ENCODE measurements at regions not wholly inside any gene's neighbourhood (a gene's known extent, or its start where the extent isn't known, plus 50 kb on each side); places are given as distances from the start of the nearest gene placed in this dataset.

- 93 to 95% methylated on average over 6 of the region's 6 CpGs for WGBS, 2 donors
- Histone ChIP-seq H3K27ac (ENCODE audit: low read depth in 1 of 2, low read length in 2 of 2) (no peak overlapping the region), H3K36me3 (ENCODE audit: control insufficient read depth in 1 of 2, insufficient read depth in 2 of 2, low read length in 1 of 2) (no peaks in the 10 kb centered on the region), H3K9me3 (ENCODE audit: control insufficient read depth, low read length) (no peaks in the 10 kb centered on the region), H3K4me3 (ENCODE audit: low read length in 2 of 2) (no peak overlapping the region), H3K27me3 (ENCODE audit: control insufficient read depth in 1 of 2, insufficient read depth in 2 of 2, low read length in 1 of 2) (no peaks in the 10 kb centered on the region), H3K4me1 (ENCODE audit: control insufficient read depth in 1 of 2, insufficient read depth in 2 of 2, low read length in 2 of 2) (no peaks in the 10 kb centered on the region)
- ATAC-seq (ENCODE audit: low FRiP score) (no peak), DNase-seq (no peak)
- intact Hi-C loops (cut with DNase I) = loop anchor here in 1 of 2 donors (10.0 kb wide), 1 partner anchor 63 kb away; no protein-coding TSS in a partner anchor
These were observed 187.7 kb downstream of the MEX3B start for GRCh38 chr15:81858136-81858535.

- ATAC-seq (ENCODE audit: low FRiP score) (no peak), DNase-seq (no peak)
- Histone ChIP-seq H3K27me3 (ENCODE audit: control insufficient read depth in 1 of 2, insufficient read depth in 2 of 2, low read length in 1 of 2) (no peaks in the 10 kb centered on the region), H3K36me3 (ENCODE audit: control insufficient read depth in 1 of 2, insufficient read depth in 2 of 2, low read length in 1 of 2) (no peaks in the 10 kb centered on the region), H3K9me3 (ENCODE audit: control insufficient read depth, low read length) (no peaks in the 10 kb centered on the region), H3K27ac (ENCODE audit: low read depth in 1 of 2, low read length in 2 of 2) (no peak overlapping the region), H3K4me1 (ENCODE audit: control insufficient read depth in 1 of 2, insufficient read depth in 2 of 2, low read length in 2 of 2) (no peaks in the 10 kb centered on the region), H3K4me3 (ENCODE audit: low read length in 2 of 2) (no peak overlapping the region)
- intact Hi-C loops (cut with DNase I) = loop anchor here in 1 of 2 donors (10.0 kb wide), 1 partner anchor 62 kb away; no protein-coding TSS in a partner anchor
These were observed 189.2 kb downstream of the MEX3B start for GRCh38 chr15:81856634-81857026.

- Histone ChIP-seq H3K4me1 (ENCODE audit: control insufficient read depth in 1 of 2, insufficient read depth in 2 of 2, low read length in 2 of 2) (no peaks in the 10 kb centered on the region), H3K27me3 (ENCODE audit: control insufficient read depth in 1 of 2, insufficient read depth in 2 of 2, low read length in 1 of 2) (no peaks in the 10 kb centered on the region), H3K27ac (ENCODE audit: low read depth in 1 of 2, low read length in 2 of 2) (no peak overlapping the region), H3K36me3 (ENCODE audit: control insufficient read depth in 1 of 2, insufficient read depth in 2 of 2, low read length in 1 of 2) (no peaks in the 10 kb centered on the region), H3K4me3 (ENCODE audit: low read length in 2 of 2) (no peak overlapping the region), H3K9me3 (ENCODE audit: control insufficient read depth, low read length) (no peaks in the 10 kb centered on the region)
- intact Hi-C loops (cut with DNase I) = loop anchor here in 1 of 2 donors (10.0 kb wide), 1 partner anchor 61 kb away; no protein-coding TSS in a partner anchor
- no peak for ATAC-seq (ENCODE audit: low FRiP score)
- WGBS, 2 donors = 73 to 83% methylated on average over 10 of the region's 10 CpGs
- DNase-seq = no peak
These were observed 189.7 kb downstream of the MEX3B start for GRCh38 chr15:81856001-81856633.

GRCh38 chr15:81853150-81853748 is 192.6 kb downstream of the MEX3B start:
- WGBS, 2 donors = 72 to 75% methylated on average over 3 of the region's 3 CpGs
- intact Hi-C loops (cut with DNase I) = loop anchor here in 1 of 2 donors (10.0 kb wide), 1 partner anchor 58 kb away; no protein-coding TSS in a partner anchor
- ATAC-seq (ENCODE audit: low FRiP score) (no peak), DNase-seq (no peak)
- Histone ChIP-seq H3K27me3 (ENCODE audit: control insufficient read depth in 1 of 2, insufficient read depth in 2 of 2, low read length in 1 of 2) (no peaks in the 10 kb centered on the region), H3K36me3 (ENCODE audit: control insufficient read depth in 1 of 2, insufficient read depth in 2 of 2, low read length in 1 of 2) (no peaks in the 10 kb centered on the region), H3K9me3 (ENCODE audit: control insufficient read depth, low read length) (no peaks in the 10 kb centered on the region), H3K4me3 (ENCODE audit: low read length in 2 of 2) (no peak overlapping the region), H3K4me1 (ENCODE audit: control insufficient read depth in 1 of 2, insufficient read depth in 2 of 2, low read length in 2 of 2) (no peaks in the 10 kb centered on the region), H3K27ac (ENCODE audit: low read depth in 1 of 2, low read length in 2 of 2) (no peak overlapping the region)

GRCh38 chr15:81852411-81853149 is 193.2 kb downstream of the MEX3B start:
- 39 to 44% methylated on average over 5 of the region's 5 CpGs for WGBS, 2 donors
- Histone ChIP-seq H3K36me3 (ENCODE audit: control insufficient read depth in 1 of 2, insufficient read depth in 2 of 2, low read length in 1 of 2) (no peaks in the 10 kb centered on the region), H3K9me3 (ENCODE audit: control insufficient read depth, low read length) (no peaks in the 10 kb centered on the region), H3K4me3 (ENCODE audit: low read length in 2 of 2) (no peak overlapping the region), H3K27ac (ENCODE audit: low read depth in 1 of 2, low read length in 2 of 2) (no peak overlapping the region), H3K4me1 (ENCODE audit: control insufficient read depth in 1 of 2, insufficient read depth in 2 of 2, low read length in 2 of 2) (no peaks in the 10 kb centered on the region), H3K27me3 (ENCODE audit: control insufficient read depth in 1 of 2, insufficient read depth in 2 of 2, low read length in 1 of 2) (no peaks in the 10 kb centered on the region)
- intact Hi-C loops (cut with DNase I) = loop anchor here in 1 of 2 donors (10.0 kb wide), 1 partner anchor 58 kb away; no protein-coding TSS in a partner anchor
- ATAC-seq (ENCODE audit: low FRiP score) (peak; percentile 31), DNase-seq (no peak)

GRCh38 chr15:81851757-81852156 is 194.1 kb downstream of the MEX3B start:
- no peaks in the 10 kb centered on the region for H3K36me3 ChIP-seq (ENCODE audit: control insufficient read depth in 1 of 2, insufficient read depth in 2 of 2, low read length in 1 of 2)
- intact Hi-C loops (cut with DNase I) = loop anchor here in 1 of 2 donors (10.0 kb wide), 1 partner anchor 57 kb away; no protein-coding TSS in a partner anchor
- 66 to 67% methylated on average over 7 of the region's 7 CpGs for WGBS, 2 donors
- no peak overlapping the region for H3K4me3 ChIP-seq (ENCODE audit: low read length in 2 of 2)
- ATAC-seq (ENCODE audit: low FRiP score) (no peak), DNase-seq (no peak)
- no peaks in the 10 kb centered on the region for H3K27me3 ChIP-seq (ENCODE audit: control insufficient read depth in 1 of 2, insufficient read depth in 2 of 2, low read length in 1 of 2)
- H3K27ac ChIP-seq (ENCODE audit: low read depth in 1 of 2, low read length in 2 of 2) = no peak overlapping the region
- H3K9me3 ChIP-seq (ENCODE audit: control insufficient read depth, low read length) = no peaks in the 10 kb centered on the region
- no peaks in the 10 kb centered on the region for H3K4me1 ChIP-seq (ENCODE audit: control insufficient read depth in 1 of 2, insufficient read depth in 2 of 2, low read length in 2 of 2)

GRCh38 chr15:81851325-81851724 is 194.5 kb downstream of the MEX3B start:
- Histone ChIP-seq H3K36me3 (ENCODE audit: control insufficient read depth in 1 of 2, insufficient read depth in 2 of 2, low read length in 1 of 2) (no peaks in the 10 kb centered on the region), H3K4me1 (ENCODE audit: control insufficient read depth in 1 of 2, insufficient read depth in 2 of 2, low read length in 2 of 2) (no peaks in the 10 kb centered on the region), H3K9me3 (ENCODE audit: control insufficient read depth, low read length) (no peaks in the 10 kb centered on the region), H3K27ac (ENCODE audit: low read depth in 1 of 2, low read length in 2 of 2) (no peak overlapping the region), H3K27me3 (ENCODE audit: control insufficient read depth in 1 of 2, insufficient read depth in 2 of 2, low read length in 1 of 2) (no peaks in the 10 kb centered on the region), H3K4me3 (ENCODE audit: low read length in 2 of 2) (no peak overlapping the region)
- ATAC-seq (ENCODE audit: low FRiP score) = no peak
- no peak for DNase-seq
- WGBS, 2 donors = 93% methylated on average over 10 of the region's 10 CpGs
- intact Hi-C loops (cut with DNase I) = loop anchor here in 1 of 2 donors (10.0 kb wide), 1 partner anchor 57 kb away; no protein-coding TSS in a partner anchor

GRCh38 chr15:81849289-81849688 is 196.5 kb downstream of the MEX3B start:
- H3K9me3 ChIP-seq (ENCODE audit: control insufficient read depth, low read length) = no peaks in the 10 kb centered on the region
- H3K4me3 ChIP-seq (ENCODE audit: low read length in 2 of 2) = no peak overlapping the region
- DNase-seq = no peak
- no peak for ATAC-seq (ENCODE audit: low FRiP score)
- intact Hi-C loops (cut with DNase I) = no loop called here
- H3K4me1 ChIP-seq (ENCODE audit: control insufficient read depth in 1 of 2, insufficient read depth in 2 of 2, low read length in 2 of 2) = no peaks in the 10 kb centered on the region
- no peaks in the 10 kb centered on the region for H3K27me3 ChIP-seq (ENCODE audit: control insufficient read depth in 1 of 2, insufficient read depth in 2 of 2, low read length in 1 of 2)
- no peaks in the 10 kb centered on the region for H3K36me3 ChIP-seq (ENCODE audit: control insufficient read depth in 1 of 2, insufficient read depth in 2 of 2, low read length in 1 of 2)
- no peak overlapping the region for H3K27ac ChIP-seq (ENCODE audit: low read depth in 1 of 2, low read length in 2 of 2)
- WGBS, 2 donors = 90 to 94% methylated on average over 6 of the region's 6 CpGs
